A549 (cell line): ENCODE measurements at regions not wholly inside any gene's neighbourhood (a gene's known extent, or its start where the extent isn't known, plus 50 kb on each side); places are given as distances from the start of the nearest gene placed in this dataset.

Source experiments
- ATAC-seq, 2 experiments: fragments of 200-7000 bp in 1 of 2; fragments of >200 bp in 1 of 2; cut with Nextera tagmentation in 1 of 2; cut with Tn5 transposase in 1 of 2; 3 replicates each; pipeline versions ENCODE4 v1.8.0 to v1.9.1; 2018 to 2020; ENCODE audit warnings: mild to moderate bottlenecking in 1 of 2, moderate library complexity in 1 of 2
- CTCF ChIA-PET: fragments of 300-600 bp; sonication (Branson Sonifier 250); formaldehyde crosslinking; extraction: SDS; loops from one replicate; lab custom pipeline; 2021; ENCODE audit warnings: antibody characterized with exemption, inconsistent platforms; lab: Yijun Ruan, JAX
- POLR2A ChIA-PET: fragments of 350-600 bp; formaldehyde crosslinking; extraction: SDS; loops from one replicate; lab custom pipeline; 2021; ENCODE audit warnings: antibody characterized with exemption, inconsistent platforms; lab: Yijun Ruan, JAX
- DNase-seq, 2 experiments: peaks; one replicate each; pipeline versions ENCODE4 v3.0.0 to v3.0.0-alpha.2; 2011 to 2016; ENCODE audit warnings: low read depth in 1 of 2, low spot score in 1 of 2
- FAIRE-seq: peaks from 2 replicates; lab custom pipeline; 2011; peaks lifted over from hg19 to GRCh38; lab: Jason Lieb, UNC
- H3K27ac ChIP-seq, 2 experiments: fragments of >200 bp; sonication (Bioruptor Twin); formaldehyde crosslinking; 3 replicates each; pipeline ENCODE4 v1.5.1; 2016 to 2017
- H3K4me1 ChIP-seq: fragments of >200 bp; sonication (Bioruptor Twin); formaldehyde crosslinking; 3 replicates; pipeline ENCODE4 v1.6.1; 2016
- H3K4me2 ChIP-seq: fragments of >200 bp; sonication (Bioruptor Twin); formaldehyde crosslinking; 3 replicates; pipeline ENCODE4 v1.6.1; 2016
- H3K4me3 ChIP-seq: fragments of >200 bp; sonication (Bioruptor Twin); formaldehyde crosslinking; 3 replicates; pipeline ENCODE4 v1.5.1; 2016
- H3K9me3 ChIP-seq: fragments of >200 bp; sonication (Bioruptor Twin); formaldehyde crosslinking; 3 replicates; pipeline ENCODE4 v1.6.1; 2016
- BHLHE40 ChIP-seq: IDR thresholded peaks from 2 replicates; pipeline ENCODE4 v1.6.1; 2012; ENCODE audit warnings: low read depth, low read length, inconsistent platforms
- CBX2 ChIP-seq: fragments of 200-600 bp; sonication (generic); IDR thresholded peaks from 2 replicates; pipeline ENCODE4 v1.6.1; 2016; ENCODE audit warnings: low read depth, mild to moderate bottlenecking, borderline replicate concordance
- CBX8 ChIP-seq: fragments of 200-600 bp; sonication (generic); IDR thresholded peaks from 2 replicates; pipeline ENCODE4 v1.6.1; 2016
- CEBPB ChIP-seq, 2 experiments: fragments of >200 bp in 1 of 2; sonication (Bioruptor Twin) in 1 of 2; formaldehyde crosslinking in 1 of 2; IDR thresholded peaks; 2 replicates each; pipeline ENCODE4 v1.6.1; 2012 to 2016
- CHD2 ChIP-seq: fragments of 150-350 bp; IDR thresholded peaks from 2 replicates; pipeline ENCODE4 v1.6.1; 2014; ENCODE audit warnings: low read length; ENCODE audit not compliant: partially characterized antibody
- EP300 ChIP-seq, 2 experiments: fragments of >200 bp; sonication (Bioruptor Twin); formaldehyde crosslinking; IDR thresholded peaks; 2 replicates in 1 of 2; 3 replicates in 1 of 2; pipeline ENCODE4 v1.6.1; 2016 to 2017
- HOXB13 ChIP-seq: fragments of 250-450 bp; sonication (Bioruptor Pico); IDR thresholded peaks from 2 replicates; pipeline ENCODE4 v1.5.0; 2020; ENCODE audit warnings: low read depth, mild to moderate bottlenecking, moderate library complexity
- HOXB5 ChIP-seq: fragments of 250-450 bp; sonication (Bioruptor Pico); IDR thresholded peaks from 2 replicates; pipeline ENCODE4 v1.5.0; 2020; ENCODE audit warnings: mild to moderate bottlenecking, moderate library complexity
- JUNB ChIP-seq: fragments of >200 bp; sonication (Bioruptor Twin); formaldehyde crosslinking; IDR thresholded peaks from 2 replicates; pipeline ENCODE4 v1.6.1; 2016
- KDM1A ChIP-seq: fragments of 200-600 bp; sonication (generic); IDR thresholded peaks from 2 replicates; pipeline ENCODE4 v1.6.1; 2016; ENCODE audit warnings: low read depth, mild to moderate bottlenecking
- KDM5A ChIP-seq: fragments of 200-600 bp; sonication (generic); IDR thresholded peaks from 2 replicates; pipeline ENCODE4 v1.6.1; 2016; ENCODE audit warnings: antibody characterized with exemption, mild to moderate bottlenecking
- MYC ChIP-seq: IDR thresholded peaks from 2 replicates; pipeline ENCODE4 v1.6.1; 2012; ENCODE audit warnings: mild to moderate bottlenecking, inconsistent platforms, low read length, improper control_type of control experiment, borderline replicate concordance
- PHF8 ChIP-seq: fragments of 200-600 bp; sonication (generic); IDR thresholded peaks from 2 replicates; pipeline ENCODE4 v1.6.1; 2016; ENCODE audit warnings: low read depth, mild to moderate bottlenecking, antibody characterized with exemption, moderate library complexity, borderline replicate concordance
- POLR2A ChIP-seq: IDR thresholded peaks from 2 replicates; pipeline ENCODE4 v1.6.1; 2012; ENCODE audit warnings: mild to moderate bottlenecking, low read length
- POLR2AphosphoS2 ChIP-seq: conservative IDR thresholded peaks from 2 replicates; pipeline ENCODE4 v1.6.1; 2012; ENCODE audit warnings: low read length, improper control_type of control experiment, inconsistent platforms
- RAD21 ChIP-seq, 2 experiments: fragments of >200 bp in 1 of 2; sonication (Bioruptor Twin) in 1 of 2; formaldehyde crosslinking in 1 of 2; IDR thresholded peaks in 1 of 2; conservative IDR thresholded peaks in 1 of 2; 2 replicates in 1 of 2; 3 replicates in 1 of 2; pipeline ENCODE4 v1.6.1; 2012 to 2018; ENCODE audit warnings: inconsistent platforms in 1 of 2
- RNF2 ChIP-seq: fragments of 200-600 bp; sonication (generic); IDR thresholded peaks from 2 replicates; pipeline ENCODE4 v1.6.1; 2016; ENCODE audit warnings: low read depth, mild to moderate bottlenecking, antibody characterized with exemption, moderate library complexity, borderline replicate concordance
- TFCP2L1 ChIP-seq: fragments of 250-450 bp; sonication (Bioruptor Pico); IDR thresholded peaks from 2 replicates; pipeline ENCODE4 v1.5.0; 2021; ENCODE audit warnings: mild to moderate bottlenecking
- ZFP36 ChIP-seq: fragments of 450-650 bp; IDR thresholded peaks from 2 replicates; pipeline ENCODE4 v1.6.1; 2014; ENCODE audit warnings: borderline replicate concordance; ENCODE audit not compliant: partially characterized antibody
- ZNF302 ChIP-seq: fragments of 250-450 bp; sonication (Bioruptor Pico); IDR thresholded peaks from 2 replicates; pipeline ENCODE4 v1.9.0; 2021; ENCODE audit warnings: inconsistent platforms, mild to moderate bottlenecking, moderate library complexity
- ZSCAN20 ChIP-seq: fragments of 250-450 bp; sonication (Bioruptor Pico); IDR thresholded peaks from 2 replicates; pipeline ENCODE4 v1.8.0; 2022; ENCODE audit warnings: mild to moderate bottlenecking, moderate library complexity
- WGBS: methylation state at CpG from one replicate; pipeline ENCODE4 v1.1.6; 2017; ENCODE audit errors: missing lambda C conversion rate; 5-methylcytosine and 5-hydroxymethylcytosine counted together
- TF ChIP-seq, protein P1 (sequence below): fragments of >200 bp; sonication (Bioruptor Twin); formaldehyde crosslinking; IDR thresholded peaks from 3 replicates; pipeline ENCODE4 v1.6.1; 2016
- TF ChIP-seq, protein P2 (sequence below): IDR thresholded peaks from 2 replicates; pipeline ENCODE4 v1.6.1; 2012
- TF ChIP-seq, protein P3 (sequence below): fragments of 450-650 bp; IDR thresholded peaks from 2 replicates; pipeline ENCODE4 v1.6.1; 2014; ENCODE audit warnings: antibody characterized with exemption
- TF ChIP-seq, protein P4 (sequence below): fragments of 250-450 bp; sonication (Bioruptor Pico); IDR thresholded peaks from 2 replicates; pipeline ENCODE4 v1.5.0; 2020; ENCODE audit warnings: low read depth, mild to moderate bottlenecking, moderate library complexity
- TF ChIP-seq, protein P5 (sequence below): IDR thresholded peaks from 2 replicates; pipeline ENCODE4 v1.6.1; 2012
- TF ChIP-seq, protein P6 (sequence below): fragments of 200-600 bp; sonication (generic); IDR thresholded peaks from 2 replicates; pipeline ENCODE4 v1.6.1; 2016; ENCODE audit warnings: antibody characterized with exemption, mild to moderate bottlenecking, moderate library complexity

DNA sequence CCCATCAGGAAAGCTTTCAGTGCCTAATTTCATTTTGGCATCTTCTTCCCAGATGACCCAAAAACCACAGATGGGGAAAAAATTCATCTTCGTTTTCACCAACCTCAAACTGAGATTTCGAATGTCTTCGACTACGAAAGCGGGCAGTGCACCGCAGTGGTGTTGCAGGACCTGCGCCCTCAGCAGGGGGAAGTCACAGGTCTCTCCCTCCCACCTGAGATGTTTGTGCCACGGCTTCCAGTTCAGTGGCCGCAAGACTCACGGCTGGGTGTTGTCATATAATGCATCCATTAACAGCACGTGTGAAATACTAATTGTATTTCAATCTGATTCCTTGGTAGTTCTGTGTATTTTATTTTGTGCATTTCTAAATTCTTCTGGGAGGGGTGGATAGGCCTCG, 66.2 kb upstream of the SALL3 start:
- no peak for ATAC-seq
- Histone ChIP-seq H3K4me2 (no peak overlapping the region), H3K27ac (no peak overlapping the region), H3K4me3 (no peak overlapping the region), H3K4me1 (no peaks in the 10 kb centered on the region), H3K9me3 (no peaks in the 10 kb centered on the region)
- ChIA-PET POLR2A (no interaction called here), CTCF (no interaction called here)
- TF ChIP-seq RAD21 (conservative IDR thresholded peaks at IDR 0.05 in 1 of 2, IDR thresholded peaks at IDR 0.05 in 1 of 2) (no peak), HOXB13 (CRISPR knock-in tag) (no peak), POLR2A (no peak), BHLHE40 (no peak), MYC (no peak), POLR2AphosphoS2 (no peak), ZNF302 (CRISPR knock-in tag) (no peak), RNF2 (no peak), HOXB5 (CRISPR knock-in tag) (no peak), JUNB (no peak), CHD2 (no peak), CBX2 (no peak), CBX8 (no peak), TFCP2L1 (CRISPR knock-in tag) (no peak), ZFP36 (no peak)
- TF ChIP-seq, protein P1, sequence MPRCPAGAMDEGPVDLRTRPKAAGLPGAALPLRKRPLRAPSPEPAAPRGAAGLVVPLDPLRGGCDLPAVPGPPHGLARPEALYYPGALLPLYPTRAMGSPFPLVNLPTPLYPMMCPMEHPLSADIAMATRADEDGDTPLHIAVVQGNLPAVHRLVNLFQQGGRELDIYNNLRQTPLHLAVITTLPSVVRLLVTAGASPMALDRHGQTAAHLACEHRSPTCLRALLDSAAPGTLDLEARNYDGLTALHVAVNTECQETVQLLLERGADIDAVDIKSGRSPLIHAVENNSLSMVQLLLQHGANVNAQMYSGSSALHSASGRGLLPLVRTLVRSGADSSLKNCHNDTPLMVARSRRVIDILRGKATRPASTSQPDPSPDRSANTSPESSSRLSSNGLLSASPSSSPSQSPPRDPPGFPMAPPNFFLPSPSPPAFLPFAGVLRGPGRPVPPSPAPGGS, result no peak
- TF ChIP-seq, protein P2, sequence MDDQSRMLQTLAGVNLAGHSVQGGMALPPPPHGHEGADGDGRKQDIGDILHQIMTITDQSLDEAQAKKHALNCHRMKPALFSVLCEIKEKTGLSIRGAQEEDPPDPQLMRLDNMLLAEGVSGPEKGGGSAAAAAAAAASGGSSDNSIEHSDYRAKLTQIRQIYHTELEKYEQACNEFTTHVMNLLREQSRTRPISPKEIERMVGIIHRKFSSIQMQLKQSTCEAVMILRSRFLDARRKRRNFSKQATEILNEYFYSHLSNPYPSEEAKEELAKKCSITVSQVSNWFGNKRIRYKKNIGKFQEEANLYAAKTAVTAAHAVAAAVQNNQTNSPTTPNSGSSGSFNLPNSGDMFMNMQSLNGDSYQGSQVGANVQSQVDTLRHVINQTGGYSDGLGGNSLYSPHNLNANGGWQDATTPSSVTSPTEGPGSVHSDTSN, result no peak
- TF ChIP-seq, protein P3, sequence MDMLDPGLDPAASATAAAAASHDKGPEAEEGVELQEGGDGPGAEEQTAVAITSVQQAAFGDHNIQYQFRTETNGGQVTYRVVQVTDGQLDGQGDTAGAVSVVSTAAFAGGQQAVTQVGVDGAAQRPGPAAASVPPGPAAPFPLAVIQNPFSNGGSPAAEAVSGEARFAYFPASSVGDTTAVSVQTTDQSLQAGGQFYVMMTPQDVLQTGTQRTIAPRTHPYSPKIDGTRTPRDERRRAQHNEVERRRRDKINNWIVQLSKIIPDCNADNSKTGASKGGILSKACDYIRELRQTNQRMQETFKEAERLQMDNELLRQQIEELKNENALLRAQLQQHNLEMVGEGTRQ, result no peak
- 60% methylated on average over 12 of the region's 12 CpGs for WGBS
- no peak for DNase-seq
- no peak for FAIRE-seq

DNA sequence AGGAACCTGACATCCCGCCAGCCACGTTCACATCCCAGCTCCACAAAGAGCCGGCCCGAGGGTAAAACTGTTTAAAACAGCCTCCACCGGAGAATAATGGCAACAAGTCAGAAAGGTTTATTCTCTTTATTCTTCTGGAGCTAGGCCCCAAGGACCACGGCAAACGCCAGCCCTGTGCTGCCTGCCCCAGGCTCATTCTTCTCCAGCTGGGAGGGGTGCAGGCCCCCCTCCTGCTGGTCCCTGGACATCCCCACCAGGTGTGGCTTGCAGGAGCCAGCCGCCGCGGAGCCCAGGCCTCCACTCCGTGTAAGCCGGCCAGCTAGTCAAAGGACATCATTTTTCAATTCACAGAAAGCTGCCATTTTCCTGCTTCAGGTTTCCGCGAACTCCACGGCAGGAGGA, 65.8 kb upstream of the SALL3 start:
- Histone ChIP-seq H3K9me3 (no peaks in the 10 kb centered on the region), H3K4me3 (no peak overlapping the region), H3K27ac (no peak overlapping the region), H3K4me2 (no peak overlapping the region), H3K4me1 (no peaks in the 10 kb centered on the region)
- POLR2A ChIA-PET, result no interaction called here
- 70% methylated on average over 13 of the region's 15 CpGs for WGBS
- CTCF ChIA-PET, result no interaction called here
- no peak for FAIRE-seq
- no peak for TF ChIP-seq CEBPB (IDR thresholded peaks at IDR 0.05)
- no peak for TF ChIP-seq ZSCAN20 (CRISPR knock-in tag)
- no peak for TF ChIP-seq HOXB5 (CRISPR knock-in tag)
- no peak for TF ChIP-seq KDM1A
- TF ChIP-seq, protein P4, sequence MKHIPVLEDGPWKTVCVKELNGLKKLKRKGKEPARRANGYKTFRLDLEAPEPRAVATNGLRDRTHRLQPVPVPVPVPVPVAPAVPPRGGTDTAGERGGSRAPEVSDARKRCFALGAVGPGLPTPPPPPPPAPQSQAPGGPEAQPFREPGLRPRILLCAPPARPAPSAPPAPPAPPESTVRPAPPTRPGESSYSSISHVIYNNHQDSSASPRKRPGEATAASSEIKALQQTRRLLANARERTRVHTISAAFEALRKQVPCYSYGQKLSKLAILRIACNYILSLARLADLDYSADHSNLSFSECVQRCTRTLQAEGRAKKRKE (CRISPR knock-in tag), result no peak
- TF ChIP-seq, protein P5, sequence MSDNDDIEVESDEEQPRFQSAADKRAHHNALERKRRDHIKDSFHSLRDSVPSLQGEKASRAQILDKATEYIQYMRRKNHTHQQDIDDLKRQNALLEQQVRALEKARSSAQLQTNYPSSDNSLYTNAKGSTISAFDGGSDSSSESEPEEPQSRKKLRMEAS, result no peak
- TF ChIP-seq, protein P6, sequence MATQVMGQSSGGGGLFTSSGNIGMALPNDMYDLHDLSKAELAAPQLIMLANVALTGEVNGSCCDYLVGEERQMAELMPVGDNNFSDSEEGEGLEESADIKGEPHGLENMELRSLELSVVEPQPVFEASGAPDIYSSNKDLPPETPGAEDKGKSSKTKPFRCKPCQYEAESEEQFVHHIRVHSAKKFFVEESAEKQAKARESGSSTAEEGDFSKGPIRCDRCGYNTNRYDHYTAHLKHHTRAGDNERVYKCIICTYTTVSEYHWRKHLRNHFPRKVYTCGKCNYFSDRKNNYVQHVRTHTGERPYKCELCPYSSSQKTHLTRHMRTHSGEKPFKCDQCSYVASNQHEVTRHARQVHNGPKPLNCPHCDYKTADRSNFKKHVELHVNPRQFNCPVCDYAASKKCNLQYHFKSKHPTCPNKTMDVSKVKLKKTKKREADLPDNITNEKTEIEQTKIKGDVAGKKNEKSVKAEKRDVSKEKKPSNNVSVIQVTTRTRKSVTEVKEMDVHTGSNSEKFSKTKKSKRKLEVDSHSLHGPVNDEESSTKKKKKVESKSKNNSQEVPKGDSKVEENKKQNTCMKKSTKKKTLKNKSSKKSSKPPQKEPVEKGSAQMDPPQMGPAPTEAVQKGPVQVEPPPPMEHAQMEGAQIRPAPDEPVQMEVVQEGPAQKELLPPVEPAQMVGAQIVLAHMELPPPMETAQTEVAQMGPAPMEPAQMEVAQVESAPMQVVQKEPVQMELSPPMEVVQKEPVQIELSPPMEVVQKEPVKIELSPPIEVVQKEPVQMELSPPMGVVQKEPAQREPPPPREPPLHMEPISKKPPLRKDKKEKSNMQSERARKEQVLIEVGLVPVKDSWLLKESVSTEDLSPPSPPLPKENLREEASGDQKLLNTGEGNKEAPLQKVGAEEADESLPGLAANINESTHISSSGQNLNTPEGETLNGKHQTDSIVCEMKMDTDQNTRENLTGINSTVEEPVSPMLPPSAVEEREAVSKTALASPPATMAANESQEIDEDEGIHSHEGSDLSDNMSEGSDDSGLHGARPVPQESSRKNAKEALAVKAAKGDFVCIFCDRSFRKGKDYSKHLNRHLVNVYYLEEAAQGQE, result no peak
- TF ChIP-seq KDM5A, result no peak
- TF ChIP-seq PHF8, result no peak
- TF ChIP-seq EP300 (IDR thresholded peaks at IDR 0.05), result no peak
- no peak for TF ChIP-seq CHD2
- no peak for DNase-seq
- ATAC-seq, result no peak
